Choroid plexus epithelial cell (primary cell): ENCODE measurements at regions not wholly inside any gene's neighbourhood (a gene's known extent, or its start where the extent isn't known, plus 50 kb on each side); places are given as distances from the start of the nearest gene placed in this dataset.

ENCODE experiments used
- DNase-seq: peaks from one replicate; pipeline ENCODE4 v3.0.0-alpha.2; 2010; ENCODE audit warnings: low read depth
- H3K4me3 ChIP-seq: 2 replicates; pipeline ENCODE4 v1.5.1; 2011; ENCODE audit warnings: low read depth, mild to moderate bottlenecking, control low read depth, low read length, moderate library complexity
- TF ChIP-seq, protein P1 (sequence below): conservative IDR thresholded peaks from 2 replicates; pipeline ENCODE4 v1.5.1; 2011; ENCODE audit warnings: low read depth, mild to moderate bottlenecking, control low read depth, inconsistent platforms, low read length, moderate library complexity

GRCh38 chr2:49788300-49788699 lies 634.0 kb upstream of the FSHR start:
- H3K4me3 ChIP-seq, result no peak overlapping the region
- DNase-seq, result no peak
- TF ChIP-seq, protein P1, sequence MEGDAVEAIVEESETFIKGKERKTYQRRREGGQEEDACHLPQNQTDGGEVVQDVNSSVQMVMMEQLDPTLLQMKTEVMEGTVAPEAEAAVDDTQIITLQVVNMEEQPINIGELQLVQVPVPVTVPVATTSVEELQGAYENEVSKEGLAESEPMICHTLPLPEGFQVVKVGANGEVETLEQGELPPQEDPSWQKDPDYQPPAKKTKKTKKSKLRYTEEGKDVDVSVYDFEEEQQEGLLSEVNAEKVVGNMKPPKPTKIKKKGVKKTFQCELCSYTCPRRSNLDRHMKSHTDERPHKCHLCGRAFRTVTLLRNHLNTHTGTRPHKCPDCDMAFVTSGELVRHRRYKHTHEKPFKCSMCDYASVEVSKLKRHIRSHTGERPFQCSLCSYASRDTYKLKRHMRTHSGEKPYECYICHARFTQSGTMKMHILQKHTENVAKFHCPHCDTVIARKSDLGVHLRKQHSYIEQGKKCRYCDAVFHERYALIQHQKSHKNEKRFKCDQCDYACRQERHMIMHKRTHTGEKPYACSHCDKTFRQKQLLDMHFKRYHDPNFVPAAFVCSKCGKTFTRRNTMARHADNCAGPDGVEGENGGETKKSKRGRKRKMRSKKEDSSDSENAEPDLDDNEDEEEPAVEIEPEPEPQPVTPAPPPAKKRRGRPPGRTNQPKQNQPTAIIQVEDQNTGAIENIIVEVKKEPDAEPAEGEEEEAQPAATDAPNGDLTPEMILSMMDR, result no peak

DNA sequence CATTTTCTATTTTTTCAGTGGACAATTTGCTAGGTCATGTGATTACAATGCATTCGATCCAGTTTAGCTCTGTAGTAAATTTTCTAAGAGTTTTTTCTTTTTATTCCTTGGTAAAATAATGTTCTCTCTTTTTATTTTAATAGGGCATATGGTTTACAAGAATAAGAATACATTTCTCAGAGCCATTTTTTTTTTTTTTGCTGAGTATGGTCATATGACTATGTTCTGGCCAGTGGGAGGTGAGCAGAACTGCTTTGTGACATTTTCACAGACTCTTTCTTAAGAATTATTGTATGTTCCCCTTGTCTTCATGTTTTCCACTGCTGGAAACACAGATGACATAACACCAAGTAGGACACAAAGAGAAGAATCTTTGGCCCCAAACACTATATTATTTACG lies 626.6 kb upstream of the FSHR start:
- H3K4me3 ChIP-seq, result no peak overlapping the region
- DNase-seq, result no peak
- TF ChIP-seq, protein P1, result no peak

DNA sequence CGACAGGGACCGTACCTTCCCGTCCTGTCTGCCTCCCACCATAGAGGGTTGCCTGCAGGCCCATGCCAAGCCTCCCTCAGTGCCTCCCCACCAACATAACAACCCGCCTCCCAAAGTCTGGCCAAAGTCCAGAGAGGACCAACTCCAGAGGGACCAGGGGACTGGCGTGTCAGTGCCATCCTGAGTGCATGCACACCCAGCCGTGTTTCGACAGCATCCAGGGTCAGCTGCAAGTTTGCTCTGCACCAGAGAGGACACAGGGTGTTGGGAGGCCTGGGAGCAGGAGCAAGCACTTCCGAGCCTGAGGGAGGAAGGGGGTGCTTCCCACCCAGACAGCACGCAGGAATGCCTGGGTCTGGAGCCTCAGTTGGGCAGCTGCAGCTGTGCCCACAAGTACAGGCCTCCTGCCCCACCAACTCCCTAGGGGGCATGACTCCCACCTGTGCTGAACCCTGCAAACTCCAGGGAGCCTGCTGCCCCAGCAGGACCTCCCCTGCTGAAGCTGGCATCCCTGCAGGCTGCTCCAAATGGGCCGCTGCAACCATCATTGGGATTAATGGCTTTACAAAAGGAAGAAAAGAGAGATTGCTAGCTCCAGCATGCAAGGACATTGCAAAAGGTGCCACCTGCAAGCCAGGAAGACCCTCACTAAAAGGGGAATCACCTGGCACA lies 618.1 kb upstream of the FSHR start:
- TF ChIP-seq, protein P1, result no peak

DNA sequence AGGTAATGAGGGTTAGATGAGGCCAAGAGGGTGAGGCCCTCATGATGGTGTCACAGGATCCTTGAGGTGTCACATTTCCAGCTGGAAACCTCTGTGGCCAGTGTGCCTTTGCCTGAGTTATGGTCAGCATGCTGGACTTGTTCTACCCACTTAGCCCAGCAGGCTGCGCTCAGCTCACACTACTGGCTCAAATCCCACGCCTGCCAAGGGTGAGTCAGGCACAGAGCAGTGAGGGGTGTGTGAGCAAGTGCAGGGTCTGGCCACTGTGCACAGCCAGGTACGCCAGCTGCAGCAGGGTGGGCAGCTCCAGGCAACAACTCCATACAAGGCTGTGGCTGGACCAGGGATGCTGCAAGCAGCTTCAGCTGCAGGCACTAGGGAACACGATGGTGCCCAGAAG lies 616.6 kb upstream of the FSHR start:
- no peak overlapping the region for H3K4me3 ChIP-seq
- DNase-seq, result no peak
- TF ChIP-seq, protein P1, result no peak

More for the DNA sequence above, 618.1 kb upstream of the FSHR start:
- DNase-seq, result no peak
- H3K4me3 ChIP-seq, result no peak overlapping the region

DNA sequence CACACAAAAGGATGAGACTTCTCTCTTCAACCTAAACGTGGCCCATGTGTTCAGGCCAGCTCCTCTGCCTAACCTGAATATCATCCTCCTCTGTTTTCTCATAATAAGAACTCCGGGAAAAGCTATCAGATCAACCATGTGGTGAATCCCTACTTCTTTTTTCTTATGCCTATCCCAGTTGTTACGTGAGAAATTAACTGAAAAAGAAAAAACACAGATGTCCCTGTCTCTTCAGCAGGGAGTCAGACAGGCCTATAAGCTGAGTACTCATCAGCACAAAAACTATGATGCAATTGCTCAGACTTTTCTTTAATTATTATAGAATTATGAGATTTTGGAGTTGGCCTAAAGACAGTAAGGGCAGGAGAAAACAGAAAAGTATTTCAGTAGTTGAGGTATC lies 613.0 kb upstream of the FSHR start:
- TF ChIP-seq, protein P1, result no peak
- no peak for DNase-seq
- no peak overlapping the region for H3K4me3 ChIP-seq

GRCh38 chr2:49755777-49756176 lies 601.5 kb upstream of the FSHR start:
- no peak overlapping the region for H3K4me3 ChIP-seq
- no peak for DNase-seq
- TF ChIP-seq, protein P1, result no peak

DNA sequence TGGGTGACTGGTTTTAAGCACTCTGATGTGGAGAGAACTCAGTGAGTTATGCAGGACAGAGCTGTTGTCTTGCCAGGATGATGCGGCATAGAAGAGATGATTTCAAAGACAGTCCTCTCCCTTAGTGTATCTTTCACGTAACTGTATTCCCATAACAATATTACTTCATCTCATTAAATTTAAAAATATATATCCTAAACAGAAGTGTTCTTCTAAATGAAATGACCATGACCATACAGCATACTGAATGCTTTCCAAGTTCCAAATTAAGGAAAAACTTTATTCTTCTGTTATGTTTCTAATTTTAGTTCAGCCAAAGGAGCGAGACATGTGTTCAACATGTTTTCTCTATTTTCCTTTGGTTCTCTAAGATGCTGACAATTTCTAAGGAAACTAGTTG lies 600.1 kb upstream of the FSHR start:
- no peak for DNase-seq
- no peak overlapping the region for H3K4me3 ChIP-seq
- TF ChIP-seq, protein P1, result no peak
